ENCODE measurements at regions not wholly inside any gene's neighbourhood (a gene's known extent, or its start where the extent isn't known, plus 50 kb on each side); places are given as distances from the start of the nearest gene placed in this dataset.
A peak's percentile ranks its signal among the peaks of the same experiment; 100 is the strongest.

DNA sequence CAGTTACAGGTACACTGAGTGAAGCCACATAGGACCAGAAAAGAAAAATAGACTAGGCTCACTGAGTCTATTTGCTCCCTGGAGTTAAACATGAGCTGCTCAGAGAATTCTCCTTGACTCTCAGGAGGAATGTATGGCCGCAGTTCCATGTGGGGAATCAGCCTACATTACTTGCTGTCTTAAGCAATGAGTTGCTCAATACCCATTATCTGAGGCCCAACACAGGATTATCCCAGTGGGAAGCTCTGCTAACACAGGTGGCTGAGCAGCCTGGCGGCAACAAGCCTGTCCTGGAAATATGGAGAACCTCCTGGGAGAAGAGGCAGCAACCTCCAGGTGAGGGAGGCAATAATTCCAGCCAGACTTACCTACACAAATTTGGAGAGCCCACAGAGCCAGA is 177.5 kb upstream of the NREP start:
- CTCF ChIA-PET = no interaction called here
- H3K36me3 ChIP-seq (ENCODE audit: insufficient read depth, low read length, poor library complexity, severe bottlenecking) = no peaks in the 10 kb centered on the region
- POLR2A ChIA-PET (ENCODE audit: low non-redundant PET) = no interaction called here
- TF ChIP-seq EZH2 (IDR thresholded peaks at IDR 0.05; ENCODE audit: borderline replicate concordance, low read depth, low read length, poor library complexity, severe bottlenecking) = no peak
- TF ChIP-seq, protein P1, sequence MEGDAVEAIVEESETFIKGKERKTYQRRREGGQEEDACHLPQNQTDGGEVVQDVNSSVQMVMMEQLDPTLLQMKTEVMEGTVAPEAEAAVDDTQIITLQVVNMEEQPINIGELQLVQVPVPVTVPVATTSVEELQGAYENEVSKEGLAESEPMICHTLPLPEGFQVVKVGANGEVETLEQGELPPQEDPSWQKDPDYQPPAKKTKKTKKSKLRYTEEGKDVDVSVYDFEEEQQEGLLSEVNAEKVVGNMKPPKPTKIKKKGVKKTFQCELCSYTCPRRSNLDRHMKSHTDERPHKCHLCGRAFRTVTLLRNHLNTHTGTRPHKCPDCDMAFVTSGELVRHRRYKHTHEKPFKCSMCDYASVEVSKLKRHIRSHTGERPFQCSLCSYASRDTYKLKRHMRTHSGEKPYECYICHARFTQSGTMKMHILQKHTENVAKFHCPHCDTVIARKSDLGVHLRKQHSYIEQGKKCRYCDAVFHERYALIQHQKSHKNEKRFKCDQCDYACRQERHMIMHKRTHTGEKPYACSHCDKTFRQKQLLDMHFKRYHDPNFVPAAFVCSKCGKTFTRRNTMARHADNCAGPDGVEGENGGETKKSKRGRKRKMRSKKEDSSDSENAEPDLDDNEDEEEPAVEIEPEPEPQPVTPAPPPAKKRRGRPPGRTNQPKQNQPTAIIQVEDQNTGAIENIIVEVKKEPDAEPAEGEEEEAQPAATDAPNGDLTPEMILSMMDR (conservative IDR thresholded peaks at IDR 0.05; ENCODE audit: low read depth, low read length) = no peak
- no peaks in the 10 kb centered on the region for H3K4me1 ChIP-seq (ENCODE audit: insufficient read depth, low read length, poor library complexity, severe bottlenecking)
- H3K9me3 ChIP-seq (ENCODE audit: low read depth, low read length, poor library complexity, severe bottlenecking) = no peaks in the 10 kb centered on the region
- no peak overlapping the region for H3K4me3 ChIP-seq (ENCODE audit: low read depth, low read length, poor library complexity, severe bottlenecking)
- DNase-seq (ENCODE audit: low spot score) = no peak
- BruUV-seq (replicated peaks) = no TSS peak
- no peak overlapping the region for H3K27ac ChIP-seq (ENCODE audit: low read depth, low read length, poor library complexity, severe bottlenecking)
- H3K27me3 ChIP-seq (replicated peaks; ENCODE audit: insufficient read depth, low read depth, low read length, poor library complexity) = peaks cover 2% of the 10 kb centered on the region
- intact Hi-C loops (cut with micrococcal nuclease; ENCODE audit: unreplicated experiment) = no loop called here

DNA sequence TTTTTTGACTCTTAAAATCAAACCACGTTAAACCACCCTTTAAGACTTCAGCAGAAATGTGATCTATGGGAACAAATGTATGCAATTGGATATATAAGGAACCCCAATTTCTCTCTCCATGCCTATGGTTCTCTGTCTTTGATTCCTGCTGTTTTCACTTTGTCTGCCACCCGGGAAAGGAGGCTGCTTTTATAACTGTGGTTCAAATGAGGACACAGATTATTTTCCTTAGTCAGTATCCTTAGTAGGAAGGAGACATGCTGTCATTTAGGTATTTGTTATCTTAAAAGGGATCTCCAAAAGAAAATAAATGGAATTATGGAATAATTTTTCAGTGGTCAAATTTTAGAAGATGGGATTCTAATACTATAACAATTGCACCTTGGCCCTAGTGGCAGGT is 176.1 kb upstream of the NREP start:
- no peak for DNase-seq (ENCODE audit: low spot score)
- Histone ChIP-seq H3K9me3 (ENCODE audit: low read depth, low read length, poor library complexity, severe bottlenecking) (no peaks in the 10 kb centered on the region), H3K36me3 (ENCODE audit: insufficient read depth, low read length, poor library complexity, severe bottlenecking) (no peaks in the 10 kb centered on the region), H3K4me3 (ENCODE audit: low read depth, low read length, poor library complexity, severe bottlenecking) (no peak overlapping the region), H3K4me1 (ENCODE audit: insufficient read depth, low read length, poor library complexity, severe bottlenecking) (no peaks in the 10 kb centered on the region), H3K27ac (ENCODE audit: low read depth, low read length, poor library complexity, severe bottlenecking) (no peak overlapping the region), H3K27me3 (replicated peaks; ENCODE audit: insufficient read depth, low read depth, low read length, poor library complexity) (no peaks in the 10 kb centered on the region)
- intact Hi-C loops (cut with micrococcal nuclease; ENCODE audit: unreplicated experiment) = no loop called here
- TF ChIP-seq, protein P1 (conservative IDR thresholded peaks at IDR 0.05; ENCODE audit: low read depth, low read length) = no peak
- no peak for TF ChIP-seq EZH2 (IDR thresholded peaks at IDR 0.05; ENCODE audit: borderline replicate concordance, low read depth, low read length, poor library complexity, severe bottlenecking)
- BruUV-seq (replicated peaks) = no TSS peak
- ChIA-PET CTCF (interaction anchor here (0.6 kb wide), 1 partner anchor 402 kb away, joined by 12 read pairs; no protein-coding TSS in a partner anchor), POLR2A (ENCODE audit: low non-redundant PET) (no interaction called here)

DNA sequence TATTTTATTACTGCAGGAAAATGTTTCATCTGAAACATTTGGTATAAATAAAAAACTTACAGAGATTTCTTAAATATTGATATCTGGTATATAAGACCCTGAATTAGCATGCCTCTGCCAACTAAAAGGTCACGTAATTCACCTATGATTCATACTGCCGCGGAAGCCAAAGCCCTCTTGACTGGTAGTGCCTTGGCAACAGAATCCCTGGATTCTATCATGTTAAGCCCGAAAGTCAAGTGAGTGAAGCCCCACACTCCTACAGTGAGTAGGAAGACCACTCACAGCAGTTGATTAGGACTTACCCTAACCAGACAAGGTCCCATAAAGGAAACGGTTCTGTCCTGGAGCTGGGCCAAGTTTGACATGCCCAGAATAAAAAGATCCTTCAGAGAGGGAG is 175.6 kb upstream of the NREP start:
- no peaks in the 10 kb centered on the region for H3K27me3 ChIP-seq (replicated peaks; ENCODE audit: insufficient read depth, low read depth, low read length, poor library complexity)
- peak; percentile 21 for DNase-seq (ENCODE audit: low spot score)

More for the DNA sequence above, 175.6 kb upstream of the NREP start:
- no TSS peak for BruUV-seq (replicated peaks)
- no peak overlapping the region for H3K4me3 ChIP-seq (ENCODE audit: low read depth, low read length, poor library complexity, severe bottlenecking)
- no peaks in the 10 kb centered on the region for H3K9me3 ChIP-seq (ENCODE audit: low read depth, low read length, poor library complexity, severe bottlenecking)
- H3K4me1 ChIP-seq (ENCODE audit: insufficient read depth, low read length, poor library complexity, severe bottlenecking) = no peaks in the 10 kb centered on the region
- intact Hi-C loops (cut with micrococcal nuclease; ENCODE audit: unreplicated experiment) = no loop called here
- H3K27ac ChIP-seq (ENCODE audit: low read depth, low read length, poor library complexity, severe bottlenecking) = no peak overlapping the region
- no peak for TF ChIP-seq EZH2 (IDR thresholded peaks at IDR 0.05; ENCODE audit: borderline replicate concordance, low read depth, low read length, poor library complexity, severe bottlenecking)
- TF ChIP-seq, protein P1 (conservative IDR thresholded peaks at IDR 0.05; ENCODE audit: low read depth, low read length) = no peak
- no peaks in the 10 kb centered on the region for H3K36me3 ChIP-seq (ENCODE audit: insufficient read depth, low read length, poor library complexity, severe bottlenecking)
- CTCF ChIA-PET = no interaction called here
- POLR2A ChIA-PET (ENCODE audit: low non-redundant PET) = no interaction called here

All from A673 (cell line).